OCI-LY1 (cell line): ENCODE measurements at regions not wholly inside any gene's neighbourhood (a gene's known extent, or its start where the extent isn't known, plus 50 kb on each side); places are given as distances from the start of the nearest gene placed in this dataset.
A peak's percentile ranks its signal among the peaks of the same experiment; 100 is the strongest.

Experiments
- H2AFZ ChIP-seq: fragments of 200-600 bp; sonication (generic), shearing (Covaris generic); 2 replicates; pipeline ENCODE4 v1.6.0; 2014; ENCODE audit warnings: antibody characterized with exemption, mild to moderate bottlenecking, low read length
- H3F3A ChIP-seq: fragments of 200-600 bp; sonication (generic), shearing (Covaris generic); 2 replicates; pipeline ENCODE4 v1.6.0; 2014; ENCODE audit warnings: mild to moderate bottlenecking, antibody characterized with exemption, low read length, moderate library complexity; ENCODE audit not compliant: insufficient read depth
- H3K27ac ChIP-seq: fragments of 200-600 bp; sonication (generic); 2 replicates; pipeline ENCODE4 v1.5.1; 2014; ENCODE audit warnings: low read length, mixed run types, mild to moderate bottlenecking, low read depth; ENCODE audit not compliant: poor library complexity, severe bottlenecking
- H3K27me3 ChIP-seq: fragments of 200-600 bp; sonication (generic); 2 replicates; pipeline ENCODE4 v1.6.0; 2014; ENCODE audit warnings: antibody characterized with exemption, mild to moderate bottlenecking, low read length, moderate library complexity; ENCODE audit not compliant: insufficient read depth
- H3K36me3 ChIP-seq: fragments of 200-600 bp; sonication (generic); 2 replicates; pipeline ENCODE4 v1.6.1; 2014; ENCODE audit warnings: mild to moderate bottlenecking, antibody characterized with exemption, low read length, moderate library complexity, mixed read lengths; ENCODE audit not compliant: insufficient read depth
- H3K4me1 ChIP-seq: fragments of 200-600 bp; sonication (generic); 2 replicates; pipeline ENCODE4 v1.5.1; 2014; ENCODE audit warnings: mild to moderate bottlenecking, low read length, moderate library complexity; ENCODE audit not compliant: insufficient read depth, severe bottlenecking
- H3K4me2 ChIP-seq: fragments of 200-600 bp; sonication (generic), shearing (Covaris generic); 2 replicates; pipeline ENCODE4 v1.6.1; 2014; ENCODE audit warnings: low read length
- H3K4me3 ChIP-seq: fragments of 200-600 bp; sonication (generic); 2 replicates; pipeline ENCODE4 v1.5.1; 2014; ENCODE audit warnings: low read length, low read depth, mild to moderate bottlenecking, mixed read lengths; ENCODE audit not compliant: poor library complexity, severe bottlenecking
- H3K79me2 ChIP-seq: fragments of 200-600 bp; shearing (Covaris generic); 2 replicates; pipeline ENCODE4 v1.6.1; 2016; ENCODE audit warnings: mixed run types, low read length, mixed read lengths; ENCODE audit not compliant: insufficient read depth
- H3K9ac ChIP-seq: fragments of 200-600 bp; sonication (generic), shearing (Covaris generic); 2 replicates; pipeline ENCODE4 v1.6.1; 2014; ENCODE audit warnings: mild to moderate bottlenecking, low read length, mixed read lengths
- H3K9me2 ChIP-seq: fragments of 200-600 bp; sonication (generic), shearing (Covaris generic); 2 replicates; pipeline ENCODE4 v1.6.1; 2014; ENCODE audit warnings: low read depth, mild to moderate bottlenecking, low read length, mixed read lengths
- H3K9me3 ChIP-seq: fragments of 200-600 bp; shearing (Covaris generic); 2 replicates; pipeline ENCODE4 v1.6.1; 2014; ENCODE audit warnings: low read length, mixed read lengths
- H4K20me1 ChIP-seq: fragments of 200-600 bp; sonication (generic), shearing (Covaris generic); 2 replicates; pipeline ENCODE4 v1.6.0; 2016; ENCODE audit warnings: mild to moderate bottlenecking, low read length; ENCODE audit not compliant: insufficient read depth
- CTCF ChIP-seq: fragments of 200-600 bp; sonication (generic), shearing (Covaris generic); IDR thresholded peaks from 2 replicates; pipeline ENCODE4 v1.5.1; 2017; ENCODE audit warnings: mild to moderate bottlenecking, antibody characterized with exemption, low read length, moderate library complexity, mixed read lengths
- EZH2 ChIP-seq: fragments of 200-600 bp; sonication (generic), shearing (Covaris generic); IDR thresholded peaks from 2 replicates; pipeline ENCODE4 v1.8.0; 2017; ENCODE audit warnings: borderline replicate concordance, mixed run types, mild to moderate bottlenecking, antibody characterized with exemption, low read length, moderate library complexity, mixed read lengths

GRCh38 chr6:85771455-85771854, 128.8 kb upstream of the SYNCRIP start:
- TF ChIP-seq EZH2 = no peak
- TF ChIP-seq CTCF = no peak
- no peaks in the 10 kb centered on the region for H3K4me1 ChIP-seq
- H3K4me3 ChIP-seq = no peak overlapping the region
- H3K79me2 ChIP-seq = no peaks in the 10 kb centered on the region
- no peaks in the 10 kb centered on the region for H3K9me3 ChIP-seq
- H3K9me2 ChIP-seq = no peaks in the 10 kb centered on the region
- no peak overlapping the region for H3K9ac ChIP-seq
- H2AFZ ChIP-seq = no peak overlapping the region
- H3K27me3 ChIP-seq = no peaks in the 10 kb centered on the region
- no peaks in the 10 kb centered on the region for H4K20me1 ChIP-seq
- no peaks in the 10 kb centered on the region for H3F3A ChIP-seq
- H3K36me3 ChIP-seq = no peaks in the 10 kb centered on the region
- H3K27ac ChIP-seq = no peak overlapping the region
- no peak overlapping the region for H3K4me2 ChIP-seq

DNA sequence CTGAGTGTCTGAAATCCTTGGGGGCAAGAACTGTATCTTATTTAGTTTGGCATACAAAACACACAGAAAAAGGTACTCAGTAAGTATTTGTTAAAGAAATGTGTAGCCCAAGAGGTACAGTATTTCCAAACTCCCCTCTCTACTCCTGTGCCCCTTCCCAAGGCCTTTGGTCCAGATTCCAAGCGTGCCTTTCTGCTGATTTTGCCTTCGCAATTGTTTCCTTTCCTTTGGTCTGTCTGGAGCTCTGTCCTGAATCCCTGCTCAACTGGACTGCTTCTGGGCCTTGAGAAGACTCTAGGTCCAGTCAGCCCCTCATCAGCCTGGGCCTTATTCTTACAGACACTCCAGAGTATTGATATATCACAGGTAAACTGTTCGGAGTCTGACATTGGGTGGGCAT, 122.2 kb upstream of the SYNCRIP start:
- H4K20me1 ChIP-seq = no peaks in the 10 kb centered on the region
- H3K4me1 ChIP-seq = no peaks in the 10 kb centered on the region
- no peak overlapping the region for H3K4me2 ChIP-seq
- TF ChIP-seq CTCF = no peak
- no peak for TF ChIP-seq EZH2
- no peak overlapping the region for H3K27ac ChIP-seq
- H3K9me3 ChIP-seq = no peaks in the 10 kb centered on the region
- no peaks in the 10 kb centered on the region for H3F3A ChIP-seq
- no peaks in the 10 kb centered on the region for H3K9me2 ChIP-seq
- H3K4me3 ChIP-seq = no peak overlapping the region
- no peak overlapping the region for H3K9ac ChIP-seq
- no peak overlapping the region for H2AFZ ChIP-seq
- no peaks in the 10 kb centered on the region for H3K36me3 ChIP-seq
- H3K79me2 ChIP-seq = no peaks in the 10 kb centered on the region
- H3K27me3 ChIP-seq = no peaks in the 10 kb centered on the region

- Histone ChIP-seq H4K20me1 (no peaks in the 10 kb centered on the region), H3K79me2 (no peaks in the 10 kb centered on the region), H3K4me3 (no peak overlapping the region), H3K4me2 (no peak overlapping the region), H3K27me3 (no peaks in the 10 kb centered on the region), H3K4me1 (no peaks in the 10 kb centered on the region), H2AFZ (no peak overlapping the region), H3K27ac (no peak overlapping the region), H3F3A (no peaks in the 10 kb centered on the region), H3K36me3 (no peaks in the 10 kb centered on the region), H3K9me3 (no peaks in the 10 kb centered on the region), H3K9ac (no peak overlapping the region), H3K9me2 (no peaks in the 10 kb centered on the region)
- TF ChIP-seq EZH2 (no peak), CTCF (peak; percentile 45; the same call in 1 of the 2 replicates)
Observed at GRCh38 chr6:85756982-85757381, 114.3 kb upstream of the SYNCRIP start.
